ENCODE measurements at regions not wholly inside any gene's neighbourhood (a gene's known extent, or its start where the extent isn't known, plus 50 kb on each side); places are given as distances from the start of the nearest gene placed in this dataset.
"Not testable (repeated sequence)": the region's sequence is repeated elsewhere in the genome, so short reads cannot be mapped to it uniquely, and the experiment has no call there.

GRCh38 chr4:89496851-89497250, 189.3 kb upstream of the GPRIN3 start:
- DNase-seq (ENCODE audit: low spot score) = no peak

DNA sequence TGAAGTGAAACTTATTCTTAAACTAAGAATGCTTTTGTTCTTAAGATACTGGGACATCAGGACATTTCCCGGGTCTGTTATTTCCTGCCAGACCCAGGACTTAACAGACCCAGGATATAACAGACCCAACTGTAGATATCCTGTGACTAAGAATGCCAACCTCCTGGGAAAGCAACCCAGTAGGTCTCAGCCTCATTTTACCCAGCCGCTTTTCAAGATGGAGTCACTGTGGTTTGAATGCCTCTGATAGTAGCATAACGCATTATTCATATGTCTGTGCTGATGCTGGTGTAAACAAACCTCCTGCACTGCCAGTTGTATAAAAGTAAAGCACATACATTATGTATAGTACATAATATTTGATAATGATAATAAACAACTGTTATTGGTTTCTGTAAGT, 185.8 kb upstream of the GPRIN3 start:
- DNase-seq (ENCODE audit: low spot score) = no peak

DNA sequence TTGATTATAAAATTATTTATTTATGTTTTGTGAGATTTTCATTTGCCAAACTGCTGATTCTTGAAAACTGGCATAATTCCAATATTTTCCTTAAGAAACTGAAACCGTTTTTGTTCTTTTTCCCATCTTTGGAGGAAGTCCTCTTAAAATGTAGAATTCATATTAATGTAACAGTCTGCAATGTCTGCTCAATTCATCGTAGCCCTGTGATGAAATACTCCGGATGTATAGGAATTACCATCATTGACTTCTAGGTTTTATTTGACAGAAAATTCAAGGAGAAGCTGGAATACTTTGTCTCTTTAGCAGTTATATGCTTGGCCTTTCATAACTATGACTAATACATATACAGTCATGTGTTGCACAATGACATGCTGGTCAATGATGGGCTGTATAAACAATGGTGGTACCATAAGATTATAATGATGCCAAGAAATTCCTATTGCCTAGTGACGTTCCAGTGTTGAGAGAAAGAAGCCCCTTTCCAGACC, 185.0 kb upstream of the GPRIN3 start:
- DNase-seq (ENCODE audit: low spot score) = no peak

DNA sequence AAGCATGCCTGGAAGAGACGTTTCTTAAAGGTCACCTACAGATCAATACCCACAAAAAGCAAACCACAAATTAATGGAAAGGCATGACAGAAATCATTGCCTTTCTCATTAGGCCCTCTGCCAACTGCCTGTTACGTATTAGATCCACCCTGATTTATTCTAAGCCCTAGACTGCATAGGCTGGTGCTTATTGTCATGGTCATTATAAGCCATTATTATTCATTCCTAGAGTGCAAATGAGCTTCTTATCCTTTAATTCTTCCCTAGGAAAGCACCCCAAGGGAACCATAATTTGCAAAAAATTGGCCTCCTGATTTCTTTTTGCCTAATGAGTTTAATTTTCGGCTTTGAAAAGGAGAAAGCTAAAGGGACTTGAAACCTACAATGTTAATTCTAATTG, 184.2 kb upstream of the GPRIN3 start:
- no peak for DNase-seq (ENCODE audit: low spot score)

DNA sequence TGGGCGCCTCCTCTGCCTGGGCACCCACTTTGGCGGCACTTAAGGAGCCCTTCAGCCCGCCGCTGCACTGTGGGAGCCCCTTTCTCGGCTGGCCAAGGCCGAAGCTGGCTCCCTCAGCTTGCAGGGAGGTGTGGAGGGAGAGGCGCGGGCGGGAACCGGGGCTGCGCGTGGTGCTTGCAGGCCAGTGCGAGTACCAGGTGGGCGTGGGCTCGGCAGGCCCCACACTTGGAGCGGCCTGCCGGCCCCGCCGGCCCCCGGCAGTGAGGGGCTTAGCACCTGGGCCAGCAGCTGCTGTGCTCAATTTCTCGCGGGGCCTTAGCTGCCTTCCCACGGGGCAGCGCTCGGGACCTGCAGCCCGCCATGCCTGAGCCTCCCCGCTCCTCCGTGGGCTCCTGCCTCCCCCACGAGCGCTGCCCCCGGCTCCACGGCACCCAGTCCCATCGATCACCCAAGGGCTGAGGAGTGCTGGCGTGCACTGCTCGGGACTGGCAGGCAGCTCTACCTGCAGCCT, 182.4 kb upstream of the GPRIN3 start:
- not testable (repeated sequence) for DNase-seq (ENCODE audit: low spot score)

DNA sequence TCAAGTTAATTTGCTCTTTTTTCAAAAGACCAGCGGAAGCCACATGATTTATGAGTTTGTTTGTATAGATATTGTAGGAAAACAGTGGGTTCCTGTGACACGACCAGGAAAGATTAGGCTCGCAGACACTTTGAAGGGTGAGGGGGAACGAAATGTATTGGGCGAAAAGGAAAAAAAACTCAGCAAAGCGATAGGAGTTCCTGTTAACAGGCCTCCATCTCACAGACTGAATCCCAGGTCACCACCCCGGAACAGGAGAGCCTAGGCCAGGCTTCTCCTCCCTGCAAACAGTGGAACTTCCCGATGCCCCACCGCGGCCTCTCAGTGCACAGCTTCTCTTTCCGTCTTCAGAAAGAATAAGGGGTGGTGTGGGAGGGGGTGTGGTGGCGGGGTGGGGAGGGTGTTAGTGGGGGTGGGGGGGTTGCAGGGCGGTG, 181.8 kb upstream of the GPRIN3 start:
- no peak for DNase-seq (ENCODE audit: low spot score)

- DNase-seq (ENCODE audit: low spot score) = no peak
Measured at GRCh38 chr4:89488736-89489135, 181.1 kb upstream of the GPRIN3 start.

DNA sequence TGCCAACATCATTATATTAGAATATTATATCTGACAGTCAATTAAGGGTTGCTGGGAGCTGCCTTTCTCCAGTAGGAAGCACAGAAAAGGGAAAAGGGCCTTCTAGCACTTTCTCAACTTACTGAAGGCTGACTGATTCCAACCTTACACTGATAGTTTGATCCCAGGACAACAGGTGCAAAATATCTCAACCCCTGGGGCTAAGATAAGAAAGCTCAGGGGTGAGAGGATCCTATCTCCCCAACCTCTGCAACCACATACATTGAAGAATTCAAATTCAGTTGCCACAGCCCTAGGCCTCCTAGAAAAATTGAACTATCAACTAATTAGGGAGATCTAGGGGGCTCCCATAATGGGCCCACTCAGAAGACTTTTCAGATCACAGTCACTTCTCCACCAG, 179.1 kb upstream of the GPRIN3 start:
- DNase-seq (ENCODE audit: low spot score) = no peak

- DNase-seq (ENCODE audit: low spot score) = peak; percentile 37
Measured at GRCh38 chr4:89486042-89486441, 178.4 kb upstream of the GPRIN3 start.

DNA sequence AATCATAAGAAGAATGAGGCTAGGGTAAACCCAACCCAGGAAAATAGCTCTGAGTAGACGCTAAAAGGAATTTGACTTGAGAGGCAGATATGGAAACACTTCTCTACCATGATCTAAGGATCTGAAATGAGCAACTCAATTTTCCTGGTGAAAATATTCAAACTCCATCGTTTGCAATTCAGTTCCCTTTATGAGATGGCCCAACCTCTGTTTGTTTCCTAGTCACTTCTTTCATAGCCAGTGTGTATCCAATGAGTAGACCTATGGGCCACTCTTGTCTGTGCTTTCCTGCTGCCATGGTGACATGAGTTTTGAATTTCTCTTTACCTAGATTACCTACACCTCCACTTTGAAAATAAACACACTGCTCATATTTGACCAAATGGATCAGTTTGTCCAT, 176.2 kb upstream of the GPRIN3 start:
- no peak for DNase-seq (ENCODE audit: low spot score)

DNA sequence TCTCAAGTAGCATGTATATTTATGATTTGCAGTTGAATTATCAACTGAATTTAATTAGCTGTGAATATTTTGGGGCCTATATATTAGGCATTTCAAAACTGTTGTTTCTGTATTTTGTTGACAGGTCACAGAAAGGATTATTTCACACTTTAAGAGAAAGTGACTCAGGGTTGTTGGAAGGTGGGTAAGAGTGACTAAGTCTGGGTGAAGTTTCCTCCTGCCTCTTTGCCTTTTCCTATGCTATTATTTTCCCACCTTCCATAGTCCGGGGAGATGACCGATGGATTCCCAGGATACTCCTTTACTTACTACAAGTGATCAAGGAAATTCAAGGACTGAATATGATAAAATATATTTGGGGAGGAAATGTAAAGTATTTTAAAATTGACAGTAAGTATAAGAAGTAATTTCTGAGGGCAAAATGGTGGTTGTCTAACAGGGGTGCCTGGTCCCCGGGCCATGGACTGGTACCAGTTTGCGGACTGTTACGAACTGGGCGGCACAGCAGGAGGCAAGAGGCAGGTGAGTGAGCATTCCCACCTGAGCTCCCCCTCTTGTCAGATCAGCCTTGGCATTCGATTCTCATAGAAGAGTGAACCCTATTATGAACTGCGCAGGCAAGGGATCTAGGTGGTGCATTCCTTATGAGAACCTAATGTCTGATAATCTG, 175.5 kb upstream of the GPRIN3 start:
- no peak for DNase-seq (ENCODE audit: low spot score)

DNA sequence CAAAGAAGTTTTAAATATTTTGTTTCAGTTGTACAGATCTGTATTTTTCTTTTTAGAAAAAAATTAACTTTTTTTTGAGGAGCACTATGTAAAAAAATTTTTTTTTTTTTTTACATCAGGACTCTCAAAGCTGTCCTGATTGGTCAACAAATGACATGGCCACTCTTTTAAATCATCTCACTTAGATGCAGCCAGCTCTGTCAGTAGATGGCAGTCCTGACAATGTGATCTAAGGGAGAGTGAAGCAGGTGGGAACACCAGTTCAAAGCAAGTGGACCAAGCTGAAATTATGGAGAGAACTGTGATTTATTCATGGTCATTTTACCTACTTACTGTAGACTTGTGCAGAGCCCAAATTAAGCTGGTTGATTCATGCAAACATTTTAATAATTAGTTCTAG, 174.7 kb upstream of the GPRIN3 start:
- DNase-seq (ENCODE audit: low spot score) = peak; percentile 60

DNA sequence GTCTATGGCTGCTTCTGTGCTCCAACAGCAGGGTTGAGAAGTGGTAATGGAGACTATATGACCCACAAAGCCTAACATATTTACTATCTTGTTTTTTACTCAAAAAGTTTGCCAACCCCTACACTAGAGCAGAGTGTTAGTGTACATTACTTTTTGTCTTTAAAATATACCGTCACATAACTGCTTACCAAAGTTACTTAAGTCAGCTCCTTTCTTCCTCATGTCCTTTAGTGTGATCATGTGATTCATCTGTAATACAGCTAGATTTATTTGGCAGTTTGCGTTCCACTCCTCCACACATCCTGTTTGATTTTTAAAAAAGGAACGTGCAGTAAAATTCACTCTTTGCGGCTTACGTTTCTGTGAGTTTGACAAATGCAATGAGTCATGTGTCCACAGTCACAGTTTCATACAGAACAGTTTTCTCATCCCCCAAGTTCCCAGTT, 162.4 kb upstream of the GPRIN3 start:
- DNase-seq (ENCODE audit: low spot score) = peak; percentile 43

GRCh38 chr4:89469516-89469915, 161.9 kb upstream of the GPRIN3 start:
- DNase-seq (ENCODE audit: low spot score) = no peak

DNA sequence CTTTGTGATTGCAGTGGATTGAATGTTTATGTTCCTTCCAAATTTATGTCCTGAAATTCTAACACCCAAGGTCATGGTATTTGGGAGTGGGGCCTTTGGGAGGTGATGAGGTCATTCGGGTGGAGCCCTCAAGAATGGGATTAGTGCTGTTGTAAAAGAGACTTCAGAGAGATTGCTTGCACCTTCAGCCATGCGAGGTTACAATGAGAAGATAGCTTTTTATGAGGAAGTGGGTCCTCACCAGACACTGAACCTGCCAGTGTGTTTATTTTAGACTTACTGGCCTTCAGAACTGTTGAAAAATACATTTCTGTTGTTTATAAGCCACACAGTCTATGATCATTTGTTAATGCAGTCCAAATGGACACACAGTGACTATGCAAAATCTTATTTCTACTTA, 161.0 kb upstream of the GPRIN3 start:
- no peak for DNase-seq (ENCODE audit: low spot score)

GRCh38 chr4:89463341-89463740, 155.7 kb upstream of the GPRIN3 start:
- no peak for DNase-seq (ENCODE audit: low spot score)

DNA sequence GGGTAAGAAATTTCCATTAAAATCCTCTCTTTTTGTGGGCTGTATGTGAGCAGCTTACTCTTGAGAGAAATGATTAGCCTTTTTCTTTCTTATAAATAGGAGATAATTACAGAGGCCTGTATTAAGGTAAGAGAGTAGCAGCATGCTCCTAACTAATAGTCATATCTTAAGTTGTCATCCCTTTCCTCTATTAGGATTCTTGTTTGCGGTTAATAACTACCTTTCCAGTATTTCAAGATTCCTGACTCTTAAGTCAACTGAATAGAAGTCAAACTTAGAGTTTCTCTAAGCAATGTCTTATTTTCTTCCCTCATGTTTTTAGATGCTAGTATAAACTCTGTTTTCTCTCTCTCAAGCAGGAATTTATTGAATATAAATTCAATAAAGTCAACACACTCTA, 139.9 kb upstream of the GPRIN3 start:
- DNase-seq (ENCODE audit: low spot score) = no peak

GRCh38 chr4:89446193-89446592, 138.6 kb upstream of the GPRIN3 start:
- no peak for DNase-seq (ENCODE audit: low spot score)

DNA sequence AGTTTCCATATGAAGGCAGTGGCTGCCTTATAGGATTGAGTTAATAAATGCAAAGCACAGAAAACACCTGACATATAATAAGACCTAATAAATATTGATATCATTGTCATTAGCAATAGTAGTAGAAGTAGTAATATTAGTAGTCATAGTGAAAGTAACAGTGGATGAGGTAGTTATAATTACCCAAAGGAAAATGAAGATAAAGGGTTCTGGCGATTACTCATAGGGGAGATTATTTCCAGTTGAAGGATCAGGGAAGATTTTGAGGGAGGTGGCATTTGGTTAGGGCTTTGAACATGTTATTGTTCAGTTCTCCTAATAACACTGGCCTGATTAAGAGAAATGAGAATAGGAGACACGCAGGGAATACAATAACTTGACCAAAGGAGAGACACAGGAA, 131.9 kb upstream of the GPRIN3 start:
- DNase-seq (ENCODE audit: low spot score) = no peak

DNA sequence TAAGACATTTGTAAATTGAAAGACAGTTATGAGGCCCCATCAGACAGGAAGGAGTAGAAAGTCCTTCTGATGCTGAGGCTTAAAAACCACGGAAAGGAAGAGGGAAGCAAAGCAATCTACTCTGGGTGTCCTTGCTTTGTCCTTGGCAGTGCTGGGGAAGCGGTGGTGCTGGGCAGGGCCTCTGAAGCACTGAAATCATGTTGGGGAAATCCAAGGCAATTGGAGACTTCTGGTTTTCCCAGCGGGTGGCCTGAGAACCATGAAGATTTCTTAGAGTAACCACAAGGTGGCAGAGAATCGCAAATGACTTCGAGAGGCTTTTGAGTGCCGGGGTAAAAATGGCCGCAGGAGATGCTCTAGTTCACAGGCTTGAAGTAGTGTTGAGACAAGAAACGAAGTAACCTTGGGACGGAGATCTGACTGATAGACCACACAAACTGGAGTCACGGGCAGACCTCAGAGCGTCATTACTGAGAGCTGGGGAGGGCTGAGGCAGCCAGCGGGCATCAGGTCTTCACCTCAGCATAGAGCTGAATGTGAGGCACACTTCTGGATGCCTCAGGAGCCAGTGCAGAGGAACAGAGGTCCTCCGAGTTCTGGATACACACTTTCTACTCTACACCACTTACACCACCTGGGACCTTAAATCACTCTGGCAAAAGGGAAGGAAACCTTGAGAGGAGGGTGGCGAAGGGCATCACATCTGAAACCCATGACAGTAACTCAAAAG, 130.7 kb upstream of the GPRIN3 start:
- peak; percentile 21 for DNase-seq (ENCODE audit: low spot score)

GRCh38 chr4:89434364-89434988, 126.9 kb upstream of the GPRIN3 start:
- peak; percentile 75 for DNase-seq (ENCODE audit: low spot score)

GRCh38 chr4:89427782-89428181, 120.2 kb upstream of the GPRIN3 start:
- DNase-seq (ENCODE audit: low spot score) = no peak

- DNase-seq (ENCODE audit: low spot score) = no peak
Measured at GRCh38 chr4:89425023-89425422, 117.4 kb upstream of the GPRIN3 start.
